ENCODE measurements at regions not wholly inside any gene's neighbourhood (a gene's known extent, or its start where the extent isn't known, plus 50 kb on each side); places are given as distances from the start of the nearest gene placed in this dataset.

GRCh38 chr12:83537428-83538053, 850.8 kb downstream of the TMTC2 start:
- WGBS (ENCODE audit: missing lambda C conversion rate): 21% methylated on average over 4 of the region's 4 CpGs
- no peak overlapping the region for H3K4me2 ChIP-seq
- ATAC-seq: no peak
- no peak for DNase-seq (ENCODE audit: low read depth in 1 of 2, low spot score in 1 of 2)
- no peaks in the 10 kb centered on the region for H3K4me1 ChIP-seq
- no peaks in the 10 kb centered on the region for H3K9me3 ChIP-seq
- no peak for TF ChIP-seq MAFK (IDR thresholded peaks at IDR 0.05; ENCODE audit: partially characterized antibody)
- no peak for TF ChIP-seq MYC (IDR thresholded peaks at IDR 0.05; ENCODE audit: borderline replicate concordance, low read length)
- no peak for TF ChIP-seq EHMT2 (IDR thresholded peaks at IDR 0.05; ENCODE audit: low read depth)
- no peak for TF ChIP-seq JUNB (IDR thresholded peaks at IDR 0.05)
- TF ChIP-seq USF2 (IDR thresholded peaks at IDR 0.05): no peak
- TF ChIP-seq ESRRA (IDR thresholded peaks at IDR 0.05; ENCODE audit: borderline replicate concordance, low read length): no peak
- no peak for TF ChIP-seq FOSB (CRISPR knock-in tag; IDR thresholded peaks at IDR 0.05)
- TF ChIP-seq ZSCAN20 (CRISPR knock-in tag; IDR thresholded peaks at IDR 0.05): no peak
- no peak for TF ChIP-seq PHF8 (IDR thresholded peaks at IDR 0.05; ENCODE audit: borderline replicate concordance, low read depth)
- TF ChIP-seq EP300 (IDR thresholded peaks at IDR 0.05): no peak
- TF ChIP-seq ZC3H11A (IDR thresholded peaks at IDR 0.05): no peak
- no peak for TF ChIP-seq BHLHE40 (IDR thresholded peaks at IDR 0.05; ENCODE audit: low read depth, low read length)
- TF ChIP-seq KDM1A (IDR thresholded peaks at IDR 0.05; ENCODE audit: low read depth): no peak
- H3K27ac ChIP-seq: no peak overlapping the region
- FAIRE-seq: no peak
- CTCF ChIA-PET: no interaction called here
- no peak overlapping the region for H3K4me3 ChIP-seq
- POLR2A ChIA-PET: no interaction called here

- H3K4me1 ChIP-seq: no peaks in the 10 kb centered on the region
- DNase-seq (ENCODE audit: low read depth in 1 of 2, low spot score in 1 of 2) (no peak), FAIRE-seq (no peak), ATAC-seq (no peak)
- CTCF ChIA-PET: no interaction called here
- WGBS (ENCODE audit: missing lambda C conversion rate): 60% methylated on average over 1 of the region's 1 CpG
- POLR2A ChIA-PET: no interaction called here
- H3K4me2 ChIP-seq: no peak overlapping the region
- H3K27ac ChIP-seq: no peak overlapping the region
- TF ChIP-seq REST (IDR thresholded peaks at IDR 0.05) (no peak), NFE2L2 (conservative IDR thresholded peaks at IDR 0.05; ENCODE audit: low read length) (no peak), RAD21 (conservative IDR thresholded peaks at IDR 0.05 in 1 of 2, IDR thresholded peaks at IDR 0.05 in 1 of 2) (no peak), ZFP36 (IDR thresholded peaks at IDR 0.05; ENCODE audit: borderline replicate concordance, partially characterized antibody) (no peak), FOSL2 (IDR thresholded peaks at IDR 0.05) (no peak), FOSL2 (CRISPR knock-in tag; IDR thresholded peaks at IDR 0.05) (no peak), KDM1A (IDR thresholded peaks at IDR 0.05; ENCODE audit: low read depth) (no peak), CHD4 (IDR thresholded peaks at IDR 0.05; ENCODE audit: borderline replicate concordance) (no peak), HMGXB4 (CRISPR knock-in tag; IDR thresholded peaks at IDR 0.05; ENCODE audit: borderline replicate concordance) (no peak)
- no peak overlapping the region for H3K4me3 ChIP-seq
- H3K9me3 ChIP-seq: no peaks in the 10 kb centered on the region
These were observed 849.8 kb downstream of the TMTC2 start for GRCh38 chr12:83536496-83536895.

Measured in A549 (cell line).